Central memory CD4-positive, alpha-beta T cell (primary cell): ENCODE measurements at regions not wholly inside any gene's neighbourhood (a gene's known extent, or its start where the extent isn't known, plus 50 kb on each side); places are given as distances from the start of the nearest gene placed in this dataset.
"Not testable (repeated sequence)": the region's sequence is repeated elsewhere in the genome, so short reads cannot be mapped to it uniquely, and the experiment has no call there.

Experiments
- DNase-seq: peaks from one replicate; pipeline ENCODE4 v3.0.0; 2022

DNA sequence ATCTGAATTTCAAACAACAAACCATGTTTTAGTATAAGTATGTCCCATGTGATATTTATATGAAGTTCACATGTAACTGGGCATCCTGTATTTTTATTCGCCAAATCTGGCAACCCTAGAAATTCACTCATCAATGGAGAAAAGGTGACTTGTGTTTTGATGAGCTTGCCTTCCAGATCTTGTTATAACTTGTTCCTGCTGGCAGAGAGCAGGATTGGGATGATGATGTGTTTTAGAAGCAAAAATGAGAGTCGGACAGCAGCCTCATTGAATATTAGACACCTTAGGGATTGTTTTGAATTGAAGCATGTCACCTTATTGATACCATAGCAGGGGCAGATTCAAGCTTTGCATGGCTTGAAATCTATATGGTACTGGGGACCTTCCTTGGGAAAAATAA lies 85.4 kb upstream of the MED13 start:
- no peak for DNase-seq

DNA sequence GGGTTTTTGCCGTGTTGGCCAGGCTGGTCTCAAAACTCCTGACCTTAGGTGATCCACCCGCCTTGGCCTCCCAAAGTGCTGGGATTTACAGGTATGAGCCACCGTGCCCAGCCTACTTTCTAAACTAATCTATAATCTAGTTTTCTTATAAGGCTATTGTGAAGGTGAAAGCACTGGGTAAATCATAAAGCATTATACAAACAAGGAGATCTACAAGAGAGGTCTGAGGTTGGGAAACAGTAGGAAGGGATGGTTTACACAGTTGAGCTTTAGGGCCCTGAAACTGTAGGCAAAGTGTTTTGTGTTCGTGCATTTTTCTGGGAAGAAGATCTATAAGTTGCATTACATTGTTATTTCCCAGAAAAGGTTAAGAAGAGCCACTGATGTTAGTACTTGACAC lies 84.9 kb upstream of the MED13 start:
- no peak for DNase-seq

DNA sequence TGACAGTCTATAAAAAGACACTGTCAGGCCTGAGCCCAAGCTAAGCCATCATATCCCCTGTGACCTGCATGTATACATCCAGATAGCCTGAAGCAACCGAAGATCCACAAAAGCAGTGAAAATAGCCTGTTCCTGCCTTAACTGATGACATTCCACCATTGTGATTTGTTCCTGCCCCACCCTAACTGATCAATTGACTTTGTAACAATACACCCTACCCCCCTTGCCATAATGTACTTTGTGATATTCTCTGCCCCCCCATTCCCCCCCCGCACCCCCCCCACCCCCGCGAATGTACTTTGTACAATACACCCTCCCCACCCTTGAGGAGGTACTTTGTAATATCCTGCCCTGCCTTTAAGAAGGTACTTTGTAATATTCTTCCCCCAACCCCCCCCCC lies 82.2 kb upstream of the MED13 start:
- DNase-seq: no peak

DNA sequence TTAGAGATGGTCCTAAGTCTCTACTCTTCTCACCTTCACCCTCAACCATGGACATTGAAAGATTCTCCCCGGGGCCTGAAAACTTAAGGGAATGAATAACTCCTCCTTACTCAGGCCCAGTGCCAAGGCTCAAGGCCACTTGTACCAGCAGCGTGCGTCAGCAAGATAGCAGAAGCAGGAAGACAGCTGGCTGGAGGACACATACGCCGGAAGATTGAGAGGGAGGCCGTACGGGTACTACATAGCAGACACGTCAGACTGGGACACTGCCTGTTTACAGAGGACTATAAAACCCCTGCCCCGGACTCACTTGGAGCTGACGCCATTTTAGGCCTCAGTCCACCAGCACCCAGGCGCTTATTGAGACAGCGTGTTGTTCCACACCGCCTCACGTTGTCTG lies 75.8 kb upstream of the MED13 start:
- DNase-seq: no peak

DNA sequence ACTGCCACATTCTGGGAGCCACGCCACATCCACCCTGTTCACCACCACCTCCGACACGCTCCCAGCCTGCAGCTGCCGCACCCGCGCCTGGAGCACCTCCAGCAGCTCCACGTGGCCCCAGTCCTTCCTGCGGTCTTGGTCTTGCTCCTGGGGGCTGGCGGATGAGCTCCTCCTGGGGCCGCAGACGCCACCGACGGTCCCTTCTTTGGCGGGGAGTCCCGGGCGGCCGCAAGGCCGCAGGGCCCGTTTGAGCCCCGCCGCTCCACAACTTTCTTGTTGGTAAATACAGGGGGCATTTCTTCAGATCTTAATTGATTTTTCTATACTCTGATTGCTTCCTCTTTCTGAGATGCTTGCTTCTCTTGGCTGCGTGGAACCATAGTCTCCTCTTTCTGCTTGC lies 75.3 kb upstream of the MED13 start:
- no peak for DNase-seq

DNA sequence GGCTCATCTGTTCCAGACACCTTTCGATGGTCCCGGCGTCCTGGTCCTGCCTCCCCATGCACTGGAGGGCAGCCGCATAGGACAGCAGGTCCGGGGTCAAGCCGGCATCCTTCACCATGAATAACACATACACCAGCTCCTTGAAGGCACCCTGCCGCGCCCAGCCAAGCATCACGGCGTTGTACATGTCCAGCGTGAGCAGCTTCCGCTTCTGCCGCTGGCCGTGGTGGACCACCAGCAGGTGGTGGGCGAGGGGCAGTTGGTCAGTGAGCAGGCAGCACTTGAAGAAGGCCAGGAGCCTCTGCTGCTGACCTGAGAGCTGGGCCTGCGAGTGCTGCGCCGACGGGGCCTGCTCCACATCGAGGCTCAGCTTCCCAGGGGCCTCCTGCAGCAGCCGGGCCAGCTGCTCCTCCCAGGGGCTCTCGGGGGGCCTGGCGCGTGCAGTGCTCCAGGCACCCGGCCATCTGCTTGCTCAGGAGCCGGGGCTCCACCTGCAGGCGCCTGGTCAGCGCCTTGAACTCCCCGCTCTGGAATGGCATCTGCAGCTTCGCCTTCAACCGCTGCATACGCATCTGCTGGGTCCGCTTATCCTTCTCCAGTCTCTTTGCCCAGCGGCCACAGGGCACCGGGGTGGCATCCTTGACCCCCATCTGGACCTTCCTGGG lies 74.7 kb upstream of the MED13 start:
- DNase-seq: not testable (repeated sequence)

DNA sequence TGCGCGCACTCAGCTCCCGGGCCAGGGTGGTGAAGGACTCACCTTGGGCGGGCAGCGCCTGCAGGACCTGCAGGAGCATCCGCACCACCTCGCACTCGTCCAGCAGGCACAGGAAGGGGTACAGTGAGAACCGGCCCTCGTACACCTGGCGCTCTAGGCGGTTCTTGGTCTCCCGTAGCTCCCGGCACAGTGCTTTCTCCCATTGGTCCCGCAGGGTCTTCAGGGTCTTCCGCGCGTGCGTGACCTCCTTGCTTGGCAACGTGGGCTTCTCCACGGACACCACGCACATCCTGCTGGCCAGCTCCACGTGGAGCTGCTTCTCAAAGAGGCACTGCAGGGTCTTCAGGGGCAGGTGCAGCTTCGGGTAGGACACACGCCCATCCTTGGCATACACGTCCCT lies 74.1 kb upstream of the MED13 start:
- no peak for DNase-seq

DNA sequence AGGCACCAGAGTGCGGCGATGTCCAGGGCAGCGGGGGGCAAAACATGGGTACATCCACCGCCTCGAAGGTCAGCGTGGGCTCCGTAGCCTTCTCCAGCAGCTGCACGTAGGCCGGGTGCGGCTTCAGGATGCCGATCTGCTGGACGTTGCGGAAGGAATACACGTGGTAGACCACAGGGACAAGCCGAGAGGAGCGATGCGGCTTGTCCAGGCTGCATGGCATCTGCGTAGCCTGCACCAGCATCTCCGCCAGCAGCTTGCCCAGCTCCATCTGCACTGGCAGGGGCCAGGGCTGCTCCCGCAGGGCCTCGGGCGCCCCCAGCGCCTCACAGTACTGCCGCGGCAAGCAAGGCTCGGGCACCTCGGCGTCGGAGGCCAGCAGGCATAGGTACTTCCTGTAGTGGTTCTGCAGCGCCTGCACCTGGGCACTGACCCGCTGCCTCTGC lies 73.6 kb upstream of the MED13 start:
- DNase-seq: not testable (repeated sequence)

DNA sequence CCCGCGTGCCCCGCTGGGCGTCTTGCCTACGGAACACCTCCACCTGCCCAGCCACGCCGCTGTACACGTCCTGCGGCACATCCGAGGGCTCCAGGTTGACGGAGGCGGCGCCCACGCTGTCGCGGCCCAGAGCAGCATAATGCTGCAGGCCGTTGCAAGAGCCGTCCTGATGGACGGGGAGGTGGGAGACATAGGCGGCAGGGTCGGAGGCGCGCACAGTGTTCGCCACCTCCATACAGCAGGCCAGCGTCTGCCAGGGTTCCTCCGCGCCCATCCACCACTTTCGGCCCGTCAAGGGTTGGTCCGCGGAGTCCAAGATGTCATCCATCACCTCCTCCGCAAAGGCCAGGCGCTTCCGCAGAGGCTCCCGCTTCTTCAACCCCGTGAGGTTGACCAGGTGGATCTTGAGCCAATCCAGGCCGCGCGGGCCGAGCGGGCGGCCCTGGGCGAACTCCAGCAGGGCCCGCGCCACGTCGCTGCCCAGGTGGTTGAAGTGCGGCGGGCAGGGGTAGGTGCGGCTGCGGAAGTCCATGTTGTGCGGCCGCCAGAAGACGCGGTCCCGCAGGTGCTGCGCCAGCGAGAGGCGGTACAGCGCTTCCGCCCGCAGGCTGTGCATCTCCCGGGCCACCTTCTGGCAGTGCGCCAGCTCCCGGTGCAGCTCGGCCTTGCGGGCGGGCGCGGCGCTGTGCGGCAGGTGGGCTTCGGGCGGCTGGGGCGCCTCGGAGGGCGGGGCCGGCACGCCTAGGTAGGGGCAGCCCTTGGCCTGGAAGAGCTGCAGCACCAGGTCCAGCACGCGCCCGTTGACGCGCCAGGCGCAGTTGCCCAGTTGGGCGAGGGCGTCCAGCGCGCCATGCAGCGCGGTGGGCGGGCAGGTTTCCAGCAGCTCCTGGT lies 72.9 kb upstream of the MED13 start:
- DNase-seq: not testable (repeated sequence)

DNA sequence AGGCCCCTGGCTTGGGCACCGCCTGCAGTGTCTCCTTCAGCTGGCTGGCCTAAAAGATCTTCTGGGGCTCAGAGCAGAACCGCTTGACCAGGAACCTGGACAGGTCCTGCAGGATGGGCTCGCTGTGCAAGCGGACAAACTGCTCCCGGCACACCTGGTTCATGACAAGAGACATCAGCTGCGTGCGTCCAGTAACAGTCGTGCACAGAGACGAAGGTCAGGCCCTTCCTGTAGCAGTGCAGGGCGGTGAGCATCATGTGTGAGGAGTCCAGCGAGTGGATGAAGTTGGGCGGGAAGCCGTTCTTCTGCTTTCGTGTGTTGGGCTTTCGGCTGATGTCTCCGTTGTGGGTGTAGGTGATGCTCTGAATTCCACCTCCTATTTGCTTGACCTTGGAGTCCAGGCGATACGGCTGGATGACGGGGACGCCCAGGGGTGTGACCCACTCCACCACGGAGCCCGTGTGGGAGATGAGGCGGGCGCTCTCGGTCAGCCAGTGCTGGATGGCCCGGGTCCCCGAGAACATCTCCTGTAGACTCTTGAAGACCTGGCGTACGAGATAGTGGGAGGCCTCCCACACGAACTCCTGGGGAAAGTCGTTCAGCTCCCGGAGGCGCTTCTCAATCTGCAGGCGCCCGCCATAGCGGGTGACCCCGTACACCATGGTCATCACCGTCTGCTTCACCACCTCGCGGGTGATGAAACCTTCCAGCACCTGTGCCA lies 72.1 kb upstream of the MED13 start:
- not testable (repeated sequence) for DNase-seq

DNA sequence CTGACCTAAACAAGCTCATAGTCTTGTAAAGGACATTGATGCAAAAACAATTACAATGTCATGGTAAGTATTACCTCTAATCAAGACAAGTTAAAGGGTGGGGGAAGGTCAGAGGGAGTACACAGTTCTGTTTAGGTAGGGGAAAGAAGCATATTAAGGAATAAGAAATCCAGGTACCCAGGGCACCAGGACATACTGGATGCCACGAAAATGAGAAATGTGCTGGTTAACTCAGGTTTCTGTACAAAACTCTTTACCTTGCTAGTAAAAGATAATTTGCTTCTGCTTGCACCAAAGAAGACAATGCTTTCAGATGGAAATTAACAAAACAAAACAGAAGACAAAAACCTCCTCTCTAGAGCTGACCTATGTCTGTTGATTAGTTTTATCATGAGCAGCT lies 70.7 kb upstream of the MED13 start:
- no peak for DNase-seq

DNA sequence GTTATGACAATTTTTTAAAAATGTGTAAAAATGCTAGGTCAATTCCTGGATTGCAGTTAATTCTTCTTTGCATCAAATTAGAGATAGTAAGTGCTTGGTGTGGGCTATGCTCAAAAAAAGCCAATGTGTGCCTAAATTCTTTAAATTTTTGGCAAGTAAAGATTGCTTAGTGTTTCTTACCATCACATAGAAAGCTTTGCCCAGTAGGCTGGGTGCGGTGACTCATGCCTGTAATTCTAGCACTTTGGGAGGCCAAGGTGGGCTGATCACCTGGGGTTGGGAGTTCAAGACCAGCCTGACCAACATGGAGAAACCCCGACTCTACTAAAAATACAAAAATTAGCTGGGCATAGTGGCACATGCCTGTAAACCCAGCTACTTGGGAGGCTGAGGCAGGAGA lies 70.0 kb upstream of the MED13 start:
- DNase-seq: not testable (repeated sequence)

DNA sequence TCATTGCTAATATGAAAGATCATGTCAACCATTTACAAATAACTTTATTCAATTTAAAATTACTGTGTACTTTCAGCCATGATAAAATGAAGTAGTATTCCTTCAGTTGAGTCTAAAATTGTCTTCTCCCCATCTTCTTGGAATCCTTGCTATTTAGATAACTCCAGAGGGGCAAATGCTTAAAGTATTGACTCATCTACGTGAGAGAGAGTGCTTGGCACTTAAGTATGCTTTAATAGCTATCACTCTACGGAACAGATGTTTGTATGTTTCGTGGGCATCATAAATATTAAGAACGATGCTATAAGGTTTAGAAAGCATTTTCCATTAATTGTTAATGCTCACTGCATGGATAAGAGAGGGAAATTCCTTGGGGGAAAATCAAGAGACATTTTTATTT lies 69.3 kb upstream of the MED13 start:
- DNase-seq: no peak

DNA sequence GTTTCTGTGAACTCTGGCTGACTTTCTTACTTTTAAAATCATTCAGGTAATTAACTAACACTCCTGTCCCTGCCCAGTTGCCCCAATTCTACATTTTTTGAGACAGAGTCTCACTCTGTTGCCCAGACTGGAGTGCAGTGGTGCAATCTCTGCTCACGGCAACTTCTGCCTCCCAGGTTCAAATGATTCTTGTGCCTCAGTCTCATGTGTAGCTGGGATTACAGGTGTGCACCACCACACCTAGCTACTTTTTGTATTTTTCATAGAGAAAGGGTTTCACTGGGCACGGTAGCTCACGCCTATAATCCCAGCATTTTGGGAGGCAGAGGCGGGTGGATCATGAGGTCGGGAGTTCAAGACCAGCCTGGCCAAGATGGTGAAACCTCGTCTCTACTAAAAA lies 66.2 kb upstream of the MED13 start:
- DNase-seq: not testable (repeated sequence)

DNA sequence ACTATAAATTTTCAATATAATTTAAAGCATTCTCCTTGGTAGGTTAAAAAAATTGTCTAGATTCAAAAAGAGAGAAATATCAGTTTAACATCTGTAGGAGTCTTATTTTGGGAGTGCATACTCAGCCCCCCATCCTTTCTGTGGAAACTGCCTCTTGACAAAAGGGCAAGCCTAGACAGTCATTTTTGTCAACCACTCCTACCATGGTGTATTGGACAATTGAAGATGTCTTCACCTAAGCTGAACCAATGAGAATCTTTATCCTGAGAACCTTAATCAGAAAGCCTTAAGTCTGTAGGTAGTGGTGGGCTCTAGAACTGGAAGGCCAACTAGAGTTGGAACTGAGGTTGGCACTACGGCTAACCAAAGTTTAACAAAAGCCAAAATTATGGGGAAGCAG lies 65.7 kb upstream of the MED13 start:
- no peak for DNase-seq

DNA sequence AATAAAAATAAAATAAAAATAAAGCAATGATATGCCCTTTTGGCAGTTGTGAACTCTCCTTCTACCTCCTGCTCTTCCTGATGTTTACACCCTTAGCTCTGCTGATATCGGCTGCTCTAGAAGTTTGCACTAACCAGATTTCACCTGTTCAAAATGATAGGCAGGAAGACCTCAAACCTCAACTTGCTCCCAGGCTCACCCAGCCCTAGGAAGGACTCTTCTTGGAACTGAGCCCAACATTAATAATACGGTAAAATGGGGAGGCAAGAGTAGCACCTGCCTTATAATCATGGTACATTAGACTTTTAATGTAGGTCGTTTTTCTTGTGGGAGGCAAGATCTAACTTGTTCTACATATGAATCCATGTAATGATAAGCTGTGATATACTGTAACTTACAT lies 61.2 kb upstream of the MED13 start:
- no peak for DNase-seq

DNA sequence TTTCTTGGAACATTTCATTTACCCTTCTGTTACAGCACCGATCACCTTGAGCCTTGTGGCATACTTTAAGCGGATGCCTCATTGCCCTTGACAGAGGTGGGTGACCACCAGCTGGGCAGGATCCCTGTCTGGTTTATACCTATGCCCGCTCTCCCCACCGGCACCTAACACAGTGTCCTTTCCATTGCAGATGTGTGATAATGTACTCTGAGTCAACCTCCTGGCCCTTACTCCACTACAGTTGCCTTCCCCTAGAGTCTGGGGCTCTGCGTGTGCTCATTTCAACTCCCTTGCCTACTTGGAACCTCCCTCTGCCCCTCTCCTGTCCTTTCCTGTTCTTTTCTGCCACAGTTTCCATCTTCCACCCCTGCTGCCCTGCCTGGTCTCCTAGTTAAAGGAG lies 60.2 kb upstream of the MED13 start:
- no peak for DNase-seq

DNA sequence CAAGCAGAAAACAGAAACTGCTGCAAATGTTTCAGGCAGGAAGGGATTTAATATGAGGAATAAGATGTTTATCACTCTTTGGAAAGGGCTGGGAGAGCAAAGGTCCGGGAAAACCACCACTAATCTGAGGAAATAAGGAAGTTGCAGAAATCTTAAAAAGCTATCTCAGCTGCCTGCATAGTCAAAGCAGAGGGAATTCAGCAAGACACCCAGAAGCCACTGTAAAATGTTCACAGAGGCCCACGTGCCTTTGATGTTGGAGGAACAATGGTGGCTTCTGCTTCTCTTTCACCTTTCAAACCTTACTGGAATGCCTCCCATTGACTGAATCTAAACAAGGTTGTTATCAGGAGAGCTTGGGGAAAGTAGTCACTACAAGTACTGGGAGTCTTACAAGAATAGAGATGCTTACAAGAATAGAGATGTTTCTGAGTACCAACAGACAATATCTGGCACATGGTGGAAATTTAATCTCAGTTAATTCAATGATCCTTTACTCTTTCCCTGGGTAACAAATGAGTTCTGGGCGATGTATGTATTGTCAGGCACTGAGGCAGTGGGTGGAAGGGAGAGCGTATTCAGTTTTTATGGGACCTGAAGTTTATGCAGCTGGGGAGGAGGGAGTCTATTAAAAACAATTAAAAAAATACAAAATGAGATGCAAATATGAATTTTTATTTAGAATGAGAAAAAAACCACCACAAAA lies 56.1 kb upstream of the MED13 start:
- DNase-seq: no peak

DNA sequence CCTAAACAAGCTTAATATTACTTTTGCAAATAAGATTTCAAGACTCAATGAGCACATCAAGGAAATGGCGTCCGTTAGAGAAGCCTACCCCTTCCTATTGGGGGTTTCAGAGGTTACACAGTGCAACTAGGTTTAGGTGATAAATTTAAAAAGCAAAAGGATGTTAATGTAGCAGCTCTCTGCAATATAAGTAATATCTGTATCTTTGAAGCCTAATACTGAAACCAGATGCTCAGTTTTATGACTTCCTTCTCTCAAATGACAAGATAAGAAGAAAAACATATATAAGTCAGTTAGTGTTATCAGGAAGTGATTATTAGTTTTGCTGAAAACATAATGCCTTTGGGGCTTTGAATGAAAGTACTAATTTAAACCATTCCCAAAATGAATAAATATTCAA lies 54.3 kb upstream of the MED13 start:
- no peak for DNase-seq
